ENCODE measurements at regions not wholly inside any gene's neighbourhood (a gene's known extent, or its start where the extent isn't known, plus 50 kb on each side); places are given as distances from the start of the nearest gene placed in this dataset.

GRCh38 chr10:78348411-78349164, 314.9 kb downstream of the RPS24 start:
- ATAC-seq: peak in 1 of 4 donors; percentile 10

GRCh38 chr10:78349165-78349516, 315.5 kb downstream of the RPS24 start:
- intact Hi-C loops (cut with DNase I): no loop called here
- no peak overlapping the region for H3K27ac ChIP-seq

More at GRCh38 chr10:78348411-78349164, 314.9 kb downstream of the RPS24 start:
- no peak for TF ChIP-seq CTCF (IDR thresholded peaks at IDR 0.05)
- no peaks in the 10 kb centered on the region for H3K36me3 ChIP-seq (ENCODE audit: insufficient read depth in 1 of 2, low read depth in 1 of 2)
- H3K27me3 ChIP-seq (ENCODE audit: insufficient read depth in 3 of 3, low read length in 2 of 3): no peaks in the 10 kb centered on the region
- no peak for DNase-seq
- WGBS, 3 donors: 51 to 70% (median 57%) methylated on average over 6 of the region's 6 CpGs
- no peaks in the 10 kb centered on the region for H3K9me3 ChIP-seq
- no peak overlapping the region for H3K4me3 ChIP-seq
- intact Hi-C loops (cut with DNase I): no loop called here
- no peaks in the 10 kb centered on the region for H3K4me1 ChIP-seq
- no peak overlapping the region for H3K27ac ChIP-seq

GRCh38 chr10:78349911-78350663, 316.4 kb downstream of the RPS24 start:
- no peak for TF ChIP-seq CTCF (IDR thresholded peaks at IDR 0.05)
- 94 to 98% (median 98%) methylated on average over 2 of the region's 2 CpGs for WGBS, 3 donors
- DNase-seq (no peak), ATAC-seq (no peak)
- Histone ChIP-seq H3K27ac (no peak overlapping the region), H3K4me1 (no peaks in the 10 kb centered on the region), H3K9me3 (no peaks in the 10 kb centered on the region), H3K27me3 (ENCODE audit: insufficient read depth in 3 of 3, low read length in 2 of 3) (no peaks in the 10 kb centered on the region), H3K36me3 (ENCODE audit: insufficient read depth in 1 of 2, low read depth in 1 of 2) (no peaks in the 10 kb centered on the region), H3K4me3 (no peak overlapping the region)
- intact Hi-C loops (cut with DNase I): no loop called here

More at GRCh38 chr10:78349165-78349516, 315.5 kb downstream of the RPS24 start:
- no peak for DNase-seq
- no peaks in the 10 kb centered on the region for H3K9me3 ChIP-seq
- no peak overlapping the region for H3K4me3 ChIP-seq
- TF ChIP-seq CTCF (IDR thresholded peaks at IDR 0.05): no peak
- H3K36me3 ChIP-seq (ENCODE audit: insufficient read depth in 1 of 2, low read depth in 1 of 2): no peaks in the 10 kb centered on the region
- H3K27me3 ChIP-seq (ENCODE audit: insufficient read depth in 3 of 3, low read length in 2 of 3): no peaks in the 10 kb centered on the region
- H3K4me1 ChIP-seq: no peaks in the 10 kb centered on the region
- ATAC-seq: peak in 3 of 4 donors; percentile 56 to 73 (median 58)
- 41 to 53% (median 45%) methylated on average over 4 of the region's 4 CpGs for WGBS, 3 donors

- Histone ChIP-seq H3K4me1 (no peaks in the 10 kb centered on the region), H3K9me3 (no peaks in the 10 kb centered on the region), H3K4me3 (no peak overlapping the region), H3K27ac (no peak overlapping the region), H3K27me3 (ENCODE audit: insufficient read depth in 3 of 3, low read length in 2 of 3) (no peaks in the 10 kb centered on the region), H3K36me3 (ENCODE audit: insufficient read depth in 1 of 2, low read depth in 1 of 2) (no peaks in the 10 kb centered on the region)
- intact Hi-C loops (cut with DNase I): no loop called here
- ATAC-seq: no peak
- DNase-seq: no peak
- no peak for TF ChIP-seq CTCF (IDR thresholded peaks at IDR 0.05)
- WGBS, 3 donors: 88 to 89% (median 88%) methylated on average over 6 of the region's 6 CpGs
These were observed 317.6 kb downstream of the RPS24 start for GRCh38 chr10:78351283-78351682.
